ENCODE measurements at regions not wholly inside any gene's neighbourhood (a gene's known extent, or its start where the extent isn't known, plus 50 kb on each side); places are given as distances from the start of the nearest gene placed in this dataset.

DNA sequence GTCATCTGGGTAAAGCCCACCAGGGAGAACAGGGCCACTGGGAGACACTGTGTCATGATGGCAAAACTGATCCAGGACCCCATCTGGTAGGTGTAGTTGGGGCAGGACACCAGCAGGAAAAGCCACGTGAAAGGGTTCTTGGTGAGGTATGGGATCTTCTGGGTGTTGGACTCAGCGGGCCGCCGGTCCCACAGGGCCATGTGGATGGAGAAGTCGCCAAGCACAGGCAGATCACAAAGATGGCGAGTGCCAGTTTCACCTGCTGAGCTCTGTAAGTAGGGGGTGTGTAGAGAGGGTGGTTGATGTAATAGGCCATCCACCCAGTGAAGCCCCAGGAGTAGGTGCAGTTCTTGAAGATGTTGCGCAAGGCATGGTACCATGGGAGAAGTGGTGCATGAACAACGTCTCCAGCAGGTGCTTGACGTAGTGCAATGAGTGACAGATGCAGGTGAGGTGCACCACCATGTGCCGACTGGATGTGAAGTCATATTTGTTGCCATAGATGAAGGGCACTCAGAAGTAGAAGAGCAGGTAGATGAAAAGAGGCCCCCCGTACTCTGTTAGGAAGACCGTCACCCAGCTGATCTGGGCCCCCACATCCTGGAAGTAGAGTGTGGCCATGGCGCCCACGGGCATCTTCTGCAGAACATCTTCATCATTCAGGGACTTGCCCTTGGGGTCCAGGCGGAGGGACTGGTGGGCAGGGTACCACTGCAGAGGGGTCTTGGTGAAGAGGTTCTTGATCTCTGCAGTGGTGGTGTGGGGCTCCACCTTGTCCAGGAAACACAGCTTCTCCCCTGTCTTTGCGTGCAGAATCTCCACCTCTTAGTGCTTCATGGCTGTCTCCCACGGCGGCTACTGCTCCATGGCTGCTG, 249.3 kb downstream of the ANKRD50 start:
- H3K4me3 ChIP-seq (ENCODE audit: low read length) = no peak overlapping the region
- no peak overlapping the region for H3K9ac ChIP-seq (ENCODE audit: low read length)
- H3K4me1 ChIP-seq (ENCODE audit: control insufficient read depth, insufficient read depth, low read length) = peaks cover 17% of the 10 kb centered on the region
- H3K9me3 ChIP-seq (ENCODE audit: control insufficient read depth, low read length) = no peaks in the 10 kb centered on the region
- no peaks in the 10 kb centered on the region for H3K36me3 ChIP-seq (ENCODE audit: control insufficient read depth, insufficient read depth, low read length)
- H3K27me3 ChIP-seq (ENCODE audit: control insufficient read depth, insufficient read depth, low read length) = no peaks in the 10 kb centered on the region

DNA sequence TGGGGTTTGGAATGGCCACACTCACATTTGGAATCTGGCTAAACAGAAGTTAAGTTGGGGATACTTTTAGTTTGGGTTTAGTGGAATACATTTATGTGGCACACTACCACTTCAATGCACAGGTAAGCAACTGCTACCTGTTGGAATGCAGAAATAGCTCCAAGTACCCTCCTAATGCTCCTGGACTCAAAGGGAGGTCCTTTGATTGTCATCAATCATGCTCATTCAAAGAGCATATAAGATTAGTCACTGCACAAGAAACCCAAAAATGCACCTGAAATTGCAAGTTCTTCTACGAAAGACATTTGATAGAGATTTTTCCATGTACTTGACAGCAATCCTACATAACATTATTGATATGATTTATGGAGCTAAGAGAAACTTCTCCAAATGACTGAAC, 247.7 kb downstream of the ANKRD50 start:
- H3K36me3 ChIP-seq (ENCODE audit: control insufficient read depth, insufficient read depth, low read length) = no peaks in the 10 kb centered on the region
- H3K4me3 ChIP-seq (ENCODE audit: low read length) = no peak overlapping the region
- H3K4me1 ChIP-seq (ENCODE audit: control insufficient read depth, insufficient read depth, low read length) = peaks cover 4% of the 10 kb centered on the region
- H3K9ac ChIP-seq (ENCODE audit: low read length) = no peak overlapping the region
- H3K9me3 ChIP-seq (ENCODE audit: control insufficient read depth, low read length) = no peaks in the 10 kb centered on the region
- no peaks in the 10 kb centered on the region for H3K27me3 ChIP-seq (ENCODE audit: control insufficient read depth, insufficient read depth, low read length)

DNA sequence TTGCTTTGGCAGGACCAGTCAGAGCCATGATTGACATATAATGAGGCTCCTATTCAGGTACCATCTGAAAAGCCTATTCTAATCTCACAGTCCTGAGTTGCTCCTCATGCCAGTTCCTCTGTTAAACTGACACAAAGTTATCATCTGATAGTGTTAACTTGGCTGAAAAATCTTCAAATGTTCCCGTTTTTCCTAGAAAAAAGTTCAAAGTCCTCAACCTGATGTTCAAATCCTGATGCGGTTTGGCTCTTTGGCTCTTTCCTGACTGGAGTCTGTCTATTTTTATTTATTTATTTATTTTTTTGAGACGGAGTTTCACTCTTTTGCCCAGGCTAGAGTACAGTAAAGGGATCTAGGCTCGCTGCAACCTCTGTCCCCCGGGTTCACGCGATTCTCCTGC, 244.2 kb downstream of the ANKRD50 start:
- no peaks in the 10 kb centered on the region for H3K36me3 ChIP-seq (ENCODE audit: control insufficient read depth, insufficient read depth, low read length)
- H3K4me1 ChIP-seq (ENCODE audit: control insufficient read depth, insufficient read depth, low read length) = no peaks in the 10 kb centered on the region
- no peaks in the 10 kb centered on the region for H3K27me3 ChIP-seq (ENCODE audit: control insufficient read depth, insufficient read depth, low read length)
- no peak overlapping the region for H3K4me3 ChIP-seq (ENCODE audit: low read length)
- H3K9ac ChIP-seq (ENCODE audit: low read length) = no peak overlapping the region
- no peaks in the 10 kb centered on the region for H3K9me3 ChIP-seq (ENCODE audit: control insufficient read depth, low read length)

DNA sequence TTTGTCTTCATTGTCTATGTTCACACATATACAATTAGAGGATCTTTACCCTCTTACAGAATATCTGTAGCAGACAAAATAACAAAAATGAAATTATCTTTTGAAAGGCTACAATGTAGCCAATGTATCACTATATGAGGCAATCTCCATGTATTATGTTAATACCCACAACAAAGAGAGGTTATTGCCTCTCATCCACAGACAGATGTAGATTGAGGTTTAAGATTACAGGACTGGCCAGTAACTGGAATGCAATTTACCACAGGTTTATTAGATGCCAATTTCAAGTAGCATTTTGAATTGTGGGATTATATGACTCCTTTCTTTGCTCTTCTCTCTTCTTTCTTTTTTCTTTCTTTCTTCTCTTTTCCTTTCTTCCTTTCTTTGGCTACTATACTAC, 242.6 kb downstream of the ANKRD50 start:
- Histone ChIP-seq H3K9me3 (ENCODE audit: control insufficient read depth, low read length) (no peaks in the 10 kb centered on the region), H3K4me1 (ENCODE audit: control insufficient read depth, insufficient read depth, low read length) (no peaks in the 10 kb centered on the region), H3K4me3 (ENCODE audit: low read length) (no peak overlapping the region), H3K36me3 (ENCODE audit: control insufficient read depth, insufficient read depth, low read length) (no peaks in the 10 kb centered on the region), H3K9ac (ENCODE audit: low read length) (no peak overlapping the region), H3K27me3 (ENCODE audit: control insufficient read depth, insufficient read depth, low read length) (no peaks in the 10 kb centered on the region)

DNA sequence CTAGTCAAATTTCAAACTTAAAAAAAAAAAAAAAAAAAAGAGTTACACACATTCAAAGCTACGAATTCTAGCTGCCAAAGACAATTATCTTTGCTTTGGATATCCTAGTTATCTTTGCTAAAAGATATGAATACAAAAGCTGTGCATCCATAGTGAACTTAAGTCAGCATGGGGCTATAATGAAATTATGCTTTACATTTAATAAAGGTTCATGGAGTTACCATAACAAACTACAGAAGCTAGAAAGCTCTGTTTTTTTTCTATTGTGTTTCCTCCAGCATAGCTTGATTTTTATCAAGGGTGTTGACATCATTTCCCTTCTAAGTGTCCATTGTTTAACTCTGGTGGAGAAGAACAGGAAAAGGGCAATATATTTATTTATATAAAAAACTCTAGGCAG, 234.1 kb downstream of the ANKRD50 start:
- H3K27me3 ChIP-seq (ENCODE audit: control insufficient read depth, insufficient read depth, low read length) = no peaks in the 10 kb centered on the region
- no peak overlapping the region for H3K9ac ChIP-seq (ENCODE audit: low read length)
- no peak overlapping the region for H3K4me3 ChIP-seq (ENCODE audit: low read length)
- peaks cover 7% of the 10 kb centered on the region for H3K4me1 ChIP-seq (ENCODE audit: control insufficient read depth, insufficient read depth, low read length)
- no peaks in the 10 kb centered on the region for H3K9me3 ChIP-seq (ENCODE audit: control insufficient read depth, low read length)
- H3K36me3 ChIP-seq (ENCODE audit: control insufficient read depth, insufficient read depth, low read length) = no peaks in the 10 kb centered on the region

DNA sequence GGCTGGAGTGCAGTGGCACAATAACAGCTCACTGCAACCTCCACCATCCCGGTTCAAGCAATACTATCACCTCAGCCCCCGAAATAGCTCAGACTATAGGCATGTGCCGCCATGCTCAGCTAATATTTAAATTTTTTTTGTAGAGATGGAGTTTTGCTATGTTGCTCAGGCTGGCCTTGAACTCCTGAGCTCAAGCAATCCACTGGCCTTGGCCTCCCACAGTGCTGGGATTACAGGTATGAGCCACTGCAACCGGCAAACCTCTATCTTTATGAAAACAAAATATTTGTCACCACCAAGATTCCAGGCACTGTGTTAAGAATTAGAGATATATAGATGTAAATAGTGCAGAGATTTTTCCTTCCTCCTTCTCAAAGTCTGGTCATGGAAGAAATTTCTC, 232.5 kb downstream of the ANKRD50 start:
- Histone ChIP-seq H3K4me3 (ENCODE audit: low read length) (no peak overlapping the region), H3K4me1 (ENCODE audit: control insufficient read depth, insufficient read depth, low read length) (peaks cover 16% of the 10 kb centered on the region), H3K27me3 (ENCODE audit: control insufficient read depth, insufficient read depth, low read length) (no peaks in the 10 kb centered on the region), H3K9ac (ENCODE audit: low read length) (no peak overlapping the region), H3K9me3 (ENCODE audit: control insufficient read depth, low read length) (no peaks in the 10 kb centered on the region), H3K36me3 (ENCODE audit: control insufficient read depth, insufficient read depth, low read length) (no peaks in the 10 kb centered on the region)

DNA sequence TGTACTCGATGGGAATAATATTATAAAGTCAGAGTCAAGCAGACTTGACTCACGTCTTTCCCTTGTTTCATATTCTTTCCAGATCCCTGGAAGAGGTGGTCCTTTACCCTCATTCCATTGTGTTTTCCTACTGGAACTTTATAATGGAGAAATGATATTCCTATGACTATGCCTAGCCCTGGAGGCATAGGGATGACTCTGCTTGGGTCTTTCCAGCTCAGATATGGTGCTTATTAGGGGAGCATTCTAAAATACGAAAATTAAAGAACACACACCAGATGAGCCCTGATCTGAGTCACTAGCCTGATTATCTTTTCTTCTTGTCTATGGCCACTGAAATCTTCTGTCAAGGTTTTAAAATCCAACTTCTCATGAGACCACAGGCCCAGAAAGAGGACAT, 231.4 kb downstream of the ANKRD50 start:
- no peaks in the 10 kb centered on the region for H3K36me3 ChIP-seq (ENCODE audit: control insufficient read depth, insufficient read depth, low read length)
- H3K9me3 ChIP-seq (ENCODE audit: control insufficient read depth, low read length) = no peaks in the 10 kb centered on the region
- no peak overlapping the region for H3K4me3 ChIP-seq (ENCODE audit: low read length)
- H3K4me1 ChIP-seq (ENCODE audit: control insufficient read depth, insufficient read depth, low read length) = peaks cover 16% of the 10 kb centered on the region
- no peak overlapping the region for H3K9ac ChIP-seq (ENCODE audit: low read length)
- no peaks in the 10 kb centered on the region for H3K27me3 ChIP-seq (ENCODE audit: control insufficient read depth, insufficient read depth, low read length)

DNA sequence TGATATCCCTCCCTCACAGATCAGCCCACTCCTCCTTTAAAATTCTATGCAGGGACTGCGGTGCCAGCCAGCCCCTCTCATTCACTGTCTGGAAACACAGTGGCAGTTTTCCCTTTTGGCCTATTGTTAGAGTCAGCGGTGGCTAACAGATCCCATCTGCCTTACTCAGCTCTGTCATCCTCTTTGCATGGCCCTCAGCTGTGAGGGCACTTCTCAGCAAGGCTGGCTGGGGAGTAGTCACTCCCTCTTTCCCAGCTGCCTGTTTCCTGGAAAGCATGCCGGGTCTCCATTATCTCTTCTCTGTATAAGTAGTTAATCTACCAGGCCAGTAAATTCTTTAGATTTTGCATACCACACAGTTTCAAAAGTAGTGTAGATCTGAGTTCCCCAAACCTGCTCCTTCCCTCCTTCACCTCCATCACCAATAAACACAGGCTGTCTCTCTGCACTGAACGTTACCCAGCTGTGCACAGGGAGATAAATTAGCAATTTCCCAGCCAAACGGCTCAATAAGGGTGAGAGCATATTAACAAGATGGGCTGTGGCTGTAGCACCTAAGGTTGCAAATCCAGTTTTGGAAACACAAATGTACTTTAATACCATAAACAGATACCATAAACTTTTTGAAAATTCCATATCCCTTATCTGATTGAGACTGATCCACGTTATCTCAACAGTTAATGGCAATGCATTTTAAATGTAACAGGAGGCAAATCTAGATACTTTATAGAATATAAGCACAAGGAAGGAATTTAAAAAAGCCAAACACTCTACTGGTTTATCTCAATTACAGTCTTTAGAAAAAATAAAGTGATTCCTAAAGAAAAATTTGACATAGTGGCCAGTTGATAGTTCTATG, 229.3 kb downstream of the ANKRD50 start:
- no peak overlapping the region for H3K9ac ChIP-seq (ENCODE audit: low read length)
- H3K4me1 ChIP-seq (ENCODE audit: control insufficient read depth, insufficient read depth, low read length) = peaks cover 16% of the 10 kb centered on the region
- H3K36me3 ChIP-seq (ENCODE audit: control insufficient read depth, insufficient read depth, low read length) = no peaks in the 10 kb centered on the region
- no peaks in the 10 kb centered on the region for H3K9me3 ChIP-seq (ENCODE audit: control insufficient read depth, low read length)
- H3K27me3 ChIP-seq (ENCODE audit: control insufficient read depth, insufficient read depth, low read length) = no peaks in the 10 kb centered on the region
- H3K4me3 ChIP-seq (ENCODE audit: low read length) = no peak overlapping the region

DNA sequence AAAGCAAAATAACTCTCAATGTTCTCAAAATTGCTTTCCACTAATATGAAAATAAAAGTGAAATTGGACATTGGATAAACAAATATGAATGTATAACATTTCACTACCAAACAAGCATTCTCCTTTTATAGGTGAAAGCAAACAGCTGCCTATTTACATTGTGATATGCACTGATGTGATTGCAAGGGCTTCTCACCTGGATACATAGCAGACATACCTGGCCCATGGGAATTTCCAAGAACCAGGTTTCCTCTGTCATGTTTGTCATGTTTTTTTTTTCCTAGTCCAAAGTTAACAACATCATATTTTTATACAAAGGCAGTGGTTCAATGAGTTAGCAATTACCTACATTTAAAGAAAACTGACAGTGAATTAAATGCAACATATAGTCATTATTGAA, 228.5 kb downstream of the ANKRD50 start:
- H3K27me3 ChIP-seq (ENCODE audit: control insufficient read depth, insufficient read depth, low read length) = no peaks in the 10 kb centered on the region
- no peaks in the 10 kb centered on the region for H3K36me3 ChIP-seq (ENCODE audit: control insufficient read depth, insufficient read depth, low read length)
- no peak overlapping the region for H3K9ac ChIP-seq (ENCODE audit: low read length)
- H3K9me3 ChIP-seq (ENCODE audit: control insufficient read depth, low read length) = no peaks in the 10 kb centered on the region
- peaks cover 16% of the 10 kb centered on the region for H3K4me1 ChIP-seq (ENCODE audit: control insufficient read depth, insufficient read depth, low read length)
- no peak overlapping the region for H3K4me3 ChIP-seq (ENCODE audit: low read length)

DNA sequence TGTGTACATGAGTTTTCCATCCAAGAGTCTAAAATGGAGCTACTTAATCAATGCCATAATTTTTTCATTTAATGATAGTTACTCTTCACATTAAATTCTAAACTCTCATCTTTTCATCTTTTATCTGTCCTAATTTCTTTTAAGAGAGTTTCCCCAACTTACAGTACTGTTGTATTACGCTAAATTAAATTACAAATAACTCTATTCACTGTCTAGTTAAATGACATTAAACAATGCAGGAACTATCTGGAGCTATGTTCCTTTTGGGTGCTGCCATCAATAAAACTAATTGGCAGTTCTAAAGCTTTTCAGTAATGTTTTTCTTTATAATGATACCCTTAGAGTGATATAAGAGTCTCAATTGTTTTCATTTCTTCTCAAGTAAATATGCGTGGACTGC, 227.6 kb downstream of the ANKRD50 start:
- Histone ChIP-seq H3K9ac (ENCODE audit: low read length) (no peak overlapping the region), H3K4me1 (ENCODE audit: control insufficient read depth, insufficient read depth, low read length) (peaks cover 16% of the 10 kb centered on the region), H3K9me3 (ENCODE audit: control insufficient read depth, low read length) (no peaks in the 10 kb centered on the region), H3K27me3 (ENCODE audit: control insufficient read depth, insufficient read depth, low read length) (no peaks in the 10 kb centered on the region), H3K36me3 (ENCODE audit: control insufficient read depth, insufficient read depth, low read length) (no peaks in the 10 kb centered on the region), H3K4me3 (ENCODE audit: low read length) (no peak overlapping the region)

DNA sequence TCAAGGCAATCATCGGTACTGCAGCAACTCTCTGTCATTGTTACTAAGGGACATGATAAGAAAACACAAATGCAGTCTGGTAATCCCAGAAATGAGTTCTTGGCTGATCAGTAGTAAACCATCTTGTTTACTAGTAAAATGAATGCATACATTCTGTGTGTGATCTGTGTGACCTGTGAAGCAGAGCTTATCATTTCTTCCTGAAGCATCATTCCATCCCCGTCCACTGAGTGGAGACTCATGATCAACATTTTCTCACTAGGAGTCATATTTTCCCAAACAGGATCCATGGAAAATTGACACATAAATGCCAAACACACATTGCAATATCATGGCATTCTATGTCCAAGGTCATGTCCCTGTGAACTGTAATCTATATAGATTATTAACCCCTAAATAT, 226.1 kb downstream of the ANKRD50 start:
- H3K4me1 ChIP-seq (ENCODE audit: control insufficient read depth, insufficient read depth, low read length) = peaks cover 16% of the 10 kb centered on the region
- no peak overlapping the region for H3K4me3 ChIP-seq (ENCODE audit: low read length)
- H3K36me3 ChIP-seq (ENCODE audit: control insufficient read depth, insufficient read depth, low read length) = no peaks in the 10 kb centered on the region
- no peaks in the 10 kb centered on the region for H3K27me3 ChIP-seq (ENCODE audit: control insufficient read depth, insufficient read depth, low read length)
- no peaks in the 10 kb centered on the region for H3K9me3 ChIP-seq (ENCODE audit: control insufficient read depth, low read length)
- no peak overlapping the region for H3K9ac ChIP-seq (ENCODE audit: low read length)

DNA sequence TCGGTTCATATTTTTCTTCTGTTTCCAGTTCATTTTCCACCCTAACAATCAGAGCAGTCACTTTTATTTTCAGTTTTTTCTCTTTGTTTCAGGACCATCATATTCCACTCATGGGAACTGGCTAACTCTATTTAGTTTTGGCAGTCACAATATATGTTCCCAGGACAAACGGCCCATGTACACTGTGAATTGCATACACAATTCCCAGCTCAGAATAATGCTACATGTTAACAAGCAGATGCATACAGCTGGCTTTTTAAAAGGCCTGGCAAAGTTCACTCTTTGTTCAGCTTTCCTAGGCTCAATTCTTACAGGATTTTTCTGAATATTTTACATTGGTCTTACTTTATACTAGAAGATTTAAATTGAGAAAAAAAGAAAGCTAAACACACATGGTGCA, 224.9 kb downstream of the ANKRD50 start:
- no peak overlapping the region for H3K4me3 ChIP-seq (ENCODE audit: low read length)
- no peaks in the 10 kb centered on the region for H3K27me3 ChIP-seq (ENCODE audit: control insufficient read depth, insufficient read depth, low read length)
- no peaks in the 10 kb centered on the region for H3K9me3 ChIP-seq (ENCODE audit: control insufficient read depth, low read length)
- no peaks in the 10 kb centered on the region for H3K36me3 ChIP-seq (ENCODE audit: control insufficient read depth, insufficient read depth, low read length)
- H3K4me1 ChIP-seq (ENCODE audit: control insufficient read depth, insufficient read depth, low read length) = peaks cover 16% of the 10 kb centered on the region
- no peak overlapping the region for H3K9ac ChIP-seq (ENCODE audit: low read length)
